HG02884 (cell line): ENCODE measurements at regions not wholly inside any gene's neighbourhood (a gene's known extent, or its start where the extent isn't known, plus 50 kb on each side); places are given as distances from the start of the nearest gene placed in this dataset.

Experiments
- ATAC-seq: cut with Tn5 transposase; IDR thresholded peaks from one replicate; pipeline ENCODE4 v1.9.1; 2021; ENCODE audit warnings: mild to moderate bottlenecking, moderate library complexity; ENCODE audit not compliant: unreplicated experiment

- ATAC-seq = no peak
Observed at GRCh38 chr15:70409388-70409787, 311.7 kb upstream of the TLE3 start.

- ATAC-seq = no peak
Observed at GRCh38 chr15:70407955-70408354, 310.2 kb upstream of the TLE3 start.

GRCh38 chr15:70407336-70407670 is 309.6 kb upstream of the TLE3 start:
- ATAC-seq = no peak

GRCh38 chr15:70406617-70407335 is 309.1 kb upstream of the TLE3 start:
- ATAC-seq = no peak

DNA sequence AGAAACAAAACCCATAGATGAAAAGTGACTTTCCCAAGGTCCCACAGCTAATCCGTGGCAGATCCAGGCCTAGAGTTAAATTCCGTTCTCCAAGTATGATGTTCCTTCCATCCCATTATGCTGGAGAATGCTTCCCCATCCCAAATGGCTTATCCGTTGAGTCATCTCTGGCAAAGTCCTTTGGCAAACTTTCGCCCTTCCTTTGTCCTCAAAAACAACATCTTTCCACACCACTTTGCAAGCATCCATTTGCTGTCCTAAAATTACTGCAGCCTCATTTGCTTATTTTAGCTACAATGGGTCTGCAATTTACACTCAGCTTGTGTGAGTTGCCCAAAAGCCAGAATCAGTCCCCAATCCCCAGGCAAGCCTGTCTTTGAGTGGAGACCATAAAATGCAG is 304.0 kb upstream of the TLE3 start:
- ATAC-seq = no peak

- ATAC-seq = no peak
Observed at GRCh38 chr15:70400766-70401541, 303.2 kb upstream of the TLE3 start.

GRCh38 chr15:70399204-70399603 is 301.5 kb upstream of the TLE3 start:
- ATAC-seq = no peak

GRCh38 chr15:70398694-70399093 is 301.0 kb upstream of the TLE3 start:
- ATAC-seq = no peak

GRCh38 chr15:70396807-70397206 is 299.1 kb upstream of the TLE3 start:
- ATAC-seq = no peak

DNA sequence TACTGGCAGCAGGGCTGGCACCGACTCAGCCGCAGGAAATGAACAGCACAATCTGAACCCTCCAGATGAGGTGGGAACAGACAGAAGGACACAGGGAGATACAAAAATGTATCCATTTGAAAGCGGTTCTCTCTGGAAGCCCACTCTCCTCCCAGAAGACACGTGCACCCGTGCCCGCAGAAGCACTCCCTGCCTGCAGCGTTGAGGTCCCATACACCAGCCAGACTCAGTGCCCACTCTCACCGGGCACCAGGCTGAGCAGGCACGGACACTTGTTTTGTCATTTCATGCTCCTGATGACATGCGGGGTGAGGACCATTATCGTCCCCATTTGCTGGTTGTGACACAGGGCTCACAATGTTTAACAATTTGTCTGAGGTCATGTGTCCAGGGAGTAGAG is 297.4 kb upstream of the TLE3 start:
- ATAC-seq = no peak

- ATAC-seq = no peak
Observed at GRCh38 chr15:70390723-70391122, 293.0 kb upstream of the TLE3 start.

- no peak for ATAC-seq
Observed at GRCh38 chr15:70387993-70388392, 290.3 kb upstream of the TLE3 start.

- no peak for ATAC-seq
Observed at GRCh38 chr15:70387081-70387480, 289.4 kb upstream of the TLE3 start.

- no peak for ATAC-seq
Observed at GRCh38 chr15:70385711-70386110, 288.0 kb upstream of the TLE3 start.

- ATAC-seq = no peak
Observed at GRCh38 chr15:70385052-70385451, 287.3 kb upstream of the TLE3 start.

GRCh38 chr15:70383856-70384255 is 286.1 kb upstream of the TLE3 start:
- ATAC-seq = no peak

DNA sequence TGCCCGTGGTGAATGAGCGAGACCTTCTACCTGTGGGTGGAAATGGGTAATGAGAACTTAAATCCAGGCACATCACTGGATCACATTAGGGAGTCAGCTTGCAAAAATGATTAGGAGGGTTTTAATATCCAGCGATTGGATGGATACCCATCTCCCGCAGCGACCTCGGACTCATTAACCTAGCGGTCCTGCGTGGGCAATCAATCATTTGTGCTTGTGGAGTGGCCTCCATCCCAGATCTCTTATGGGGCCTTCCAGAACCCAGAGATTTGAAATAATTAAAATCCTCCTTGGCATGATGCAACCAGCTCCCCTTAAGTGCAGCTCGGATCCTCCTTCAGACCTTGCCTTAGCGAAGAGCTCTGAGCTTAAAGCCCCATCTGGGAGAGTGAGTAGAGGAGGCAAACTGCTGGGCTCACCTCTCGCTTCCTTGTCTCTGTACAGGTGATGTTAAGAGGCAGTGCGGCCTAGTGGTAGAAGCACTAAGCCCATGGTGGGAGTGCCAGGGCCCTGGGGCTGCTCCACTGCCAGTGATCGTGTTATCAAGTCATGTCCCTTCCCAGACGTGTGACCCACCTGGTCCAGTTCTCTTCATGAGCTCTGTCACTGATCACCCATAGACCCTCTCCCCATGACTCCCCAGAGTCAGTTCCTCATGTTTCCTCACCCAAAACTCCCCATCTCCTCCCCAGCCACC is 285.2 kb upstream of the TLE3 start:
- no peak for ATAC-seq

DNA sequence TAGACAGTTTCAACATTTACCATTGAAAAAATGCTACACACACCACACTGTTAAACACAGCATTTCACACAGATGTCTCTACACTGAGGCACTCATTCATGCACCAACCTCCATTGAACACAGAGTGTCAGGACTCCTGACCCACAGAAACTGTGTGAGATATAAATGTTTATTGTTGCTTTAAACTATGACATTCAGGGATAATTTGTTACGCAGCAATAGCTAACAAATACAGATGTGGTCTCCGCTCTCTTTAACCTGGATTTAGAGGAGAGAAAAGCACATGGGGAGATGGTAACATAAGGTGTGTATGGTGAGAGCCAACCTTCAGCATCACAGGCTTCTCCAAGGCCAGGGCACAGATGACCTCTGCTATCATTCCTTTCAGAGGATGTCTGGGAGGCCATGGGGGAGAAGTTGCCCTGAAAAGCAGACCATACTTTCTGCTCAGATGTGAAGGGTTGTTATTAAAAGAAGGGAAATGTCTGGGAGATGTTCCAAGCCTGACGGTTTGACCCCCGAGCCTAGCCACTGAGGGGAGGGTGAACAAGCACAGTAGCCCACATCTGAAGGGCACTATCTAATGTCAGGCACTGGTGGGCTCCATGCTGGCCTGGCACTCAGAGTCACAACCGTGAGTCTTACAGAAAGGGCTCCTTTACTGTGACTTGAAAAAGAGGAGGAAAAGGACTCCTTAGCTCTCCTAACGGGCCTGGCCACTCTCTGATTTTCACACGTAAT is 284.5 kb upstream of the TLE3 start:
- no peak for ATAC-seq

GRCh38 chr15:70379938-70380883 is 282.5 kb upstream of the TLE3 start:
- no peak for ATAC-seq

DNA sequence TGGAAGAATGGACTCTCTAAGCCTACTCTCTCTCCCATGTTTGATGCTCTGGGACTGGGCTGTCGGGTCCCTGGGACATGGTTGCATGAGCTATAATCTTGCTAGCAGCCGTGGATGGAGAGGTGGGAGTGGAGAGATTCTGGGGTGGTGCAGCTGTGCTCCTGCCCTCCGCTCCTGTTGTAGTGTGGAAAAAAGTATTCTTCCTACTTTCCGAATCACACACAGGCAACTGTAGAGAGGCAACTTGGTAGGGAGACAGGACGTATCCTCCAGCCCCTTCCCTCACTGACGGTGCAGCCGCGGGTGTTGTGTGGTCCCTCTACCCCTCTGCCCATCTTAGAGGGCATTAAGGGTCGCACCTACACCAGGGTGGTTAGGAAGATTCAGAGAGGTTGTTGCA is 281.4 kb upstream of the TLE3 start:
- no peak for ATAC-seq
